ENCODE measurements at regions not wholly inside any gene's neighbourhood (a gene's known extent, or its start where the extent isn't known, plus 50 kb on each side); places are given as distances from the start of the nearest gene placed in this dataset.

GRCh38 chrX:149274516-149275105 is 230.5 kb downstream of the IDS start:
- no peak for DNase-seq

GRCh38 chrX:149272690-149273463 is 232.2 kb downstream of the IDS start:
- DNase-seq = no peak

- no peak for DNase-seq
Measured at GRCh38 chrX:149267878-149268813, 237.0 kb downstream of the IDS start.

DNA sequence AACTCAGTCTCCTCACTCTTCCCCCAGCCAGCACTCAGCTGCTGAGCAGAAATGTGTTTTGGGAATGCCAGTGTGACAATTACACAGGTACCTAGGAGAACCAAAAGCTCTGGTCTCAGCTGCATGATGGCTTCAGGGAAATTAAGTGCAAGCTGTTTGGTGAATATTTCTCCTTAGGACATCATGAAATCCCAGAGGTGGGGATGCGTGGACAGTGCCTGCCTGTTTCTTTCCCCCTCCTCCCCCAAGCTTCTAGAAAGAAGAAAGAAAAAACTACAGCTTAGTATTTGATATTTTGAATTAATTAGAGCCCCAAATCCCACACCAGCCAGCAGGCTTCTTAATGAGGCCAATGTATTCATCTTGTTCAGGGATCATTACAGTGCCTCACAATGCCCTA is 243.0 kb downstream of the IDS start:
- DNase-seq = no peak

GRCh38 chrX:149259241-149259640 is 245.9 kb downstream of the IDS start:
- no peak for DNase-seq

- no peak for DNase-seq
Measured at GRCh38 chrX:149255860-149256259, 249.2 kb downstream of the IDS start.

GRCh38 chrX:149248073-149248625 is 257.0 kb downstream of the IDS start:
- DNase-seq = no peak

DNA sequence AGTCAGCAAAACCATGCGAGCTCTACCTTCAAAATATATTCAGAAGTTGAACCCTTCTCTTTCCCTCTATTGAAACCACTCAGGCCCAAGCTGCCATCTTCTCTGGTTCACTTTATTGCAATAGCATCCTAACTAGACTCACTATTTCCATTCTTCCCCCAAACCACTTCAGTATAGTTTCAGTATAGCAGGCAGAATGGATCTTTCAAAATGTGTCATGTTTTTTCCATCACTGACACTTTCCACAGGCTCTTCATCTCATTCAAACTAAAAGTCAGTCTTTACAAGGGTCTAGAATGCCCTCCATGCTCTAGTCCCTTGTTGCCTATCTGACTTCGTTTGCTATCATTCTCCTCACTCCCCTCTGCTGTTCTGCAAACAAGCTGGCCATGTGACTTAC is 274.4 kb downstream of the IDS start:
- no peak for DNase-seq

GRCh38 chrX:149223854-149224253 is 281.3 kb downstream of the IDS start:
- no peak for DNase-seq

DNA sequence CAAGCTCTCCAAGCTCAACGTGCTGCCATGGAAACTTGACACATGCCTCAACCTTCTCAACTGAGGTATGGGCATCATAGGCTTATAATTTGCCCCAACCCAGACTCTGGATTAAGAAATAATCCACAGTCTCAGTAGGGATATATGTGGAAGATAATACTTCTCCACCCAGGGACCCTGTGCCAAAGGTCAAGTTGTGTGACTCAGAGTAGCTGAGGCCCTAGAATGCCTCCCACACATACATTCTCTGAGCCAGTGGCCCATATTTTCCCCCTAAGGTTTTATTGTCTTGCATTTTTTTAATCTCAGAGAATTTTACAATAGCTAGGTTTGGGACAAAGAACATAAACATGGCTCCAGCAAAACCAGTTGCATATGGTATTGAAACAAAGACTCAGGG is 283.1 kb downstream of the IDS start:
- DNase-seq = no peak

GRCh38 chrX:149221230-149221629 is 283.9 kb downstream of the IDS start:
- no peak for DNase-seq

DNA sequence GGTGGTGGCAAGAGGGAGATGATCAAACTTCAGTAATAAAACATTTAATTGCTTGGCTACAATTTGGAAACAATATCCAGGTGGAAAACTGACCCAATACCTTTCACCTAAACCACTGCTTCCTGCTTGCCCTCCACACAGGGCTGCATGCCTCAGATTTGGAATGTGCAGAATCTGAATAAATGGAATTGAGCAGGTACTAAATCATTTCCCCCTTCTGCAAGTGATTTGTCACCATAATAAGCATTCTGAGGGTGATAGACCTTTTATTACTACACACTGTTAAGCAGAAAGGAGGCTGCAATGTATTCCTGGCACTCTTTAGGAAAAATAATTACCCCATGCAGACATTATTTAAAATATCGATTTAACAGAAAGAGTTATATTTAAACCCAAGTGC is 291.8 kb downstream of the IDS start:
- DNase-seq = no peak

DNA sequence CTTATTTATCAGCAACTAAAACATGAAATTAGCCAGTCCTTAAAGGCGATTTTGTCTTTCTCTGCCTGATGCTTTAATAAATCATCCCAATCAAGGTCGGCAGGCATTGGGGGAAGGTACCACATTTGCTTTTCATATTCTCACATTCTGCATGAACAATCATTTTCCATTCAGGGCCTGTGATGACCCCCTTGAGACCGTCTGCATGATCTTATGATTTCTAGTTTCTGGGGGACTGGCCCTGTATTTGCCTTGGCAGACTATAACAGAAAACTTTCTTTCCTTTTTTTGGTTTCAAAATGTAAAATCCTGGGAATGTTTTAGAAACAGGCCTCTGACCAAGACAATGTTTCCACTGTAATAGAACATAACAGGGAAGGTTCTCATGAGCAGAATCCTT is 296.8 kb downstream of the IDS start:
- no peak for DNase-seq

DNA sequence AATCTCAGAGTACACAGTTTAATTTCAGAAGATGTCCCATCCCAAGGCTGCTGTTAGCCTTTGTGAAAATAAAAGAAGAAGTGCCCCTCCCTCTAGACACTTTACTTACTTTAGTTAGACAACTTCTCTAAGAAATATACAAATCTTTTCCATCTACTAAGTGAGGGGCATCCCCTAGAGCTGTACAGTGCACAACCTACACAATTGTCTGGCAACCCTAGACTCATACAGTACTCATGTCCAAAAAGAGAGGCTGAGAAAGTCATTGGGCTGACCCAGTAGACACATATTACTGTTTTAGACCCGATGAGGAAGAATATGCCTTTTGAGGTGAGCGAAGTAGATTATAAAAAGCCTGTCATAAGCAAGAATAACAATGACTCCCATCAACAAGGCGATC is 297.6 kb downstream of the IDS start:
- DNase-seq = no peak

- no peak for DNase-seq
Measured at GRCh38 chrX:149205937-149206336, 299.2 kb downstream of the IDS start.

- DNase-seq = no peak
Measured at GRCh38 chrX:149205081-149205480, 300.0 kb downstream of the IDS start.

- no peak for DNase-seq
Measured at GRCh38 chrX:149199734-149200133, 305.4 kb downstream of the IDS start.

DNA sequence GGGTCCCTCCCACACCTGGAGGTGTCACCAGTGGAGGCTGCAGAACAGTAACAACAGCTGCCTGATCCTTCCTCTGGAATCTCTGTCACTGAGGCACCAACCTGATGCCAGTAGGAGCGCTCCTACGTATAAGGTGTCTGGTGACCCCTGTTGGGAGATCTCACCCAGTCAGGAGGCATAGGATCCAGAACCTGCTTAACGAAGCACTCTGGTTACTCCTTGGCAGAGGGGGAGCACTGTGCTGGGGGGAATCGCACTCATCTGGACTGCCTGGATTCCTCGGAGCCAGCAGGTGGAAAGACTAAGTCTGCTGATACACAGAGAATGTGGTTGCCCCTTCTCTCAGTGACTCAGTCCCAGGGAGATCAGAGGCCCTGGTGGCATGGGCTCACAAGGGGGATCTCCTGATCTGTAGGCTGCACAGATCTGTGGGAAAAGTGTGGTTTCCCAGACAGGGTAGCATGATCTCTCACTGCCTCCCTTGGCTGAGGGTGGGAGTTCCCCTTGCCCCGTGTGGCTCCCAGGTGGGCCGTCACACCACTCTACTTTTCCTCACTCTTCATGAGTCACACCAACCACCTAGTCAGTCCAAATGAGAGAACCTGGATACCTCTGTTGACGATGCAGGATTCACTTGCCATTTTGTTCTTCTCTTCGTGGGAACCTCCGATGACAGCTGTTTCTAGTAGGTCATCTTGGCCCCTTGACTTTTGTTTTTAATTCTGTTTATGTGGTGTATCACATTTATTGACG is 305.9 kb downstream of the IDS start:
- DNase-seq = no peak

DNA sequence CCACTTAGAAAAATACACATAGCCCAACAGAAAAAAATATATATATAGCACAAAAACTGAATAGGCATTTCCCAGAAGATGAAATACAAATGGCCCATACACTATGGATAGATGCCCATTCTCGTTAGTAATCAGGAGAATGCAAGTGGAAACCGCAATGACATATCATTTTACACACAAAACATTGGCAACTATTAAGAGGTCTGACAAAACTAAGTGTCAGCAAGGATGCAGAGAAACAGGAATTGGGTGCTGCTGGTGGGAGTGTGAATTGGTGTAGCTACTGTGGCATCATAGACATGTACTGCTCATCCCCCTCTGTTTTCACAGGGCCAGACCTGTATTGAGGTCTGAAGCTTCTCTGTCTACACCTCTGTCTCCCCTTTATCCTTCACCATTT is 320.0 kb downstream of the IDS start:
- DNase-seq = no peak

DNA sequence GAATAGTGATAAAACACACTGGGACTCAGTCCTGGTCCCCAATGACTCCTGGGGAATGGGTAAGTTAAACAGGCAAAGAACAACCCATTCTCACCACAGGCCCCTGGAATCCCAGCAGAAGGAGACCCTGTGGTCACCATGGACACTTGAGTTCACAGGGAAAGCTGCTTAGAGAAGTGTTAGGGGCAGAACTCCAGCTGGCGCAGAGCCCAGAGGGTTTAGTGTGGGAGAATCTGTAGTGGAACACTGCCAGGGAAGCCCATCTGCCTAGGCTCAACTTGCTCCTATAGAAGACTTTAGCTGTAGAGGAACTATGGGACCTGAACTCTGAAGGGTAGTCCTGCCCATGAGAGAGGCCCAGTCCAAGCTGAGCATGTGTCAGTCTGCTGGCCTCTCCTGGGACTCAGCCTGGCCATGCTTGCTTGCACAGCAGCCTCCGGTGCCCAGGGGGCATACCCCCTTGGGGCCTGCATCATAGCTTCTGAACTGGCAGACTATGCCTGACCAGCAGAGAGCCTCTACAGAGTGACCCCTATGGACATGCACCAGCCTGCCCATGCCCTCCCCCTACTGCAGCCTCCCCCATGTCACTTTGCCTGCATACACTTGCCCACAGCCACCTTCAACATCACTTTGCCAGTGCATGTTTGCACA is 343.5 kb downstream of the IDS start:
- DNase-seq = no peak

GRCh38 chrX:149157976-149158375 is 347.1 kb downstream of the IDS start:
- no peak for DNase-seq

- DNase-seq = no peak
Measured at GRCh38 chrX:149152941-149153340, 352.2 kb downstream of the IDS start.

All from inflammatory macrophage (primary cell).